ENCODE measurements at regions not wholly inside any gene's neighbourhood (a gene's known extent, or its start where the extent isn't known, plus 50 kb on each side); places are given as distances from the start of the nearest gene placed in this dataset.

DNA sequence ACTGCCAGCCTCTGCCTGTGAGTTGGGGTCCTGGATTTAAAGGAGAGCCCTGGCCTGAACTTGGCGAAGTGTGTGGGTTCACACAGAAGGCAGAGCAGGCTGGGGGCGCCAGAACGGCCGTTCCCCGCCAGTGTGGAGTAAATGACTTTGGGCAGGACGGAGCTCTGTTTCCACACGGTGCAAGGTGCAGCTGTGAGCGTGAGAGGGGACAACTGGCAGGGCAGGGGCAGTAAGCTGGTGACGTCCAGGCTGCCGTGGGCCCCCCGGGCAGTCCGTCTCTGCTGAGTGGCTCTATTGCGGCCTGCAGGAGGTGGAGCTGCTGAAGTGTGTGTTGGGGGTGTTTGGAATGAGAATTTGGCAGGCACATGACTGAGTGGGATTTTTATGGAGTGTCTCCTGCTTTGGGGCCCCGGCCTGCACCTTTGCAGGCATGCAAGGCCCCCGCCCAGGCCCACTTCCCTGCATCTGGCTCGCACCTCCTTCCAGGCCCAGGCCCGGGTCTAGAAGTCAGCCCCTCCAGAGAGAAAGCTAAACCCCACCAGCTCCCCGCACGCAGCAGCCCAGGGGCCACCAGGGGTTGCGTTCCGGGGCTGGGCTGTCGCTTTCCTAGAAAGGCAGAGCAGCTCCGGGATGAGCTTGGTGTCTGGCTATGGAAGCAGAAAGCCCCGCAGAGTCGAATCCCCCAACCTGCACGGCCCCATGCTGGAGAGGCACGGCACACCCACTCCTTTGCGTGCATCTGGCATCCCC lies 62.2 kb upstream of the GRPEL1 start:
- TF ChIP-seq, protein P1, sequence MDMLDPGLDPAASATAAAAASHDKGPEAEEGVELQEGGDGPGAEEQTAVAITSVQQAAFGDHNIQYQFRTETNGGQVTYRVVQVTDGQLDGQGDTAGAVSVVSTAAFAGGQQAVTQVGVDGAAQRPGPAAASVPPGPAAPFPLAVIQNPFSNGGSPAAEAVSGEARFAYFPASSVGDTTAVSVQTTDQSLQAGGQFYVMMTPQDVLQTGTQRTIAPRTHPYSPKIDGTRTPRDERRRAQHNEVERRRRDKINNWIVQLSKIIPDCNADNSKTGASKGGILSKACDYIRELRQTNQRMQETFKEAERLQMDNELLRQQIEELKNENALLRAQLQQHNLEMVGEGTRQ (IDR thresholded peaks at IDR 0.05), result no peak
- TF ChIP-seq, protein P2, sequence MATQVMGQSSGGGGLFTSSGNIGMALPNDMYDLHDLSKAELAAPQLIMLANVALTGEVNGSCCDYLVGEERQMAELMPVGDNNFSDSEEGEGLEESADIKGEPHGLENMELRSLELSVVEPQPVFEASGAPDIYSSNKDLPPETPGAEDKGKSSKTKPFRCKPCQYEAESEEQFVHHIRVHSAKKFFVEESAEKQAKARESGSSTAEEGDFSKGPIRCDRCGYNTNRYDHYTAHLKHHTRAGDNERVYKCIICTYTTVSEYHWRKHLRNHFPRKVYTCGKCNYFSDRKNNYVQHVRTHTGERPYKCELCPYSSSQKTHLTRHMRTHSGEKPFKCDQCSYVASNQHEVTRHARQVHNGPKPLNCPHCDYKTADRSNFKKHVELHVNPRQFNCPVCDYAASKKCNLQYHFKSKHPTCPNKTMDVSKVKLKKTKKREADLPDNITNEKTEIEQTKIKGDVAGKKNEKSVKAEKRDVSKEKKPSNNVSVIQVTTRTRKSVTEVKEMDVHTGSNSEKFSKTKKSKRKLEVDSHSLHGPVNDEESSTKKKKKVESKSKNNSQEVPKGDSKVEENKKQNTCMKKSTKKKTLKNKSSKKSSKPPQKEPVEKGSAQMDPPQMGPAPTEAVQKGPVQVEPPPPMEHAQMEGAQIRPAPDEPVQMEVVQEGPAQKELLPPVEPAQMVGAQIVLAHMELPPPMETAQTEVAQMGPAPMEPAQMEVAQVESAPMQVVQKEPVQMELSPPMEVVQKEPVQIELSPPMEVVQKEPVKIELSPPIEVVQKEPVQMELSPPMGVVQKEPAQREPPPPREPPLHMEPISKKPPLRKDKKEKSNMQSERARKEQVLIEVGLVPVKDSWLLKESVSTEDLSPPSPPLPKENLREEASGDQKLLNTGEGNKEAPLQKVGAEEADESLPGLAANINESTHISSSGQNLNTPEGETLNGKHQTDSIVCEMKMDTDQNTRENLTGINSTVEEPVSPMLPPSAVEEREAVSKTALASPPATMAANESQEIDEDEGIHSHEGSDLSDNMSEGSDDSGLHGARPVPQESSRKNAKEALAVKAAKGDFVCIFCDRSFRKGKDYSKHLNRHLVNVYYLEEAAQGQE (IDR thresholded peaks at IDR 0.05), result no peak
- no peak for TF ChIP-seq POLR2A (IDR thresholded peaks at IDR 0.05; ENCODE audit: low read length)
- TF ChIP-seq, protein P3, sequence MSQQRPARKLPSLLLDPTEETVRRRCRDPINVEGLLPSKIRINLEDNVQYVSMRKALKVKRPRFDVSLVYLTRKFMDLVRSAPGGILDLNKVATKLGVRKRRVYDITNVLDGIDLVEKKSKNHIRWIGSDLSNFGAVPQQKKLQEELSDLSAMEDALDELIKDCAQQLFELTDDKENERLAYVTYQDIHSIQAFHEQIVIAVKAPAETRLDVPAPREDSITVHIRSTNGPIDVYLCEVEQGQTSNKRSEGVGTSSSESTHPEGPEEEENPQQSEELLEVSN (IDR thresholded peaks at IDR 0.05; ENCODE audit: borderline replicate concordance, low read depth), result no peak

Measured in A549 (cell line).